Spleen (tissue), 11 donors: ENCODE measurements at regions not wholly inside any gene's neighbourhood (a gene's known extent, or its start where the extent isn't known, plus 50 kb on each side); places are given as distances from the start of the nearest gene placed in this dataset.

ENCODE experiments used
- DNase-seq: peaks from one replicate; pipeline ENCODE4 v3.0.0-alpha.2; 2020
- H3K27ac ChIP-seq, 8 donors: fragments of 200-600 bp; sonication (generic) in 7 of 8; 1 replicate in 4 of 8; 2 replicates in 4 of 8; pipeline versions ENCODE4 v1.5.0 to v1.8.0; 2016 to 2021; ENCODE audit warnings: inconsistent platforms in 4 of 8, mild to moderate bottlenecking in 4 of 8, moderate library complexity in 1 of 8
- H3K27me3 ChIP-seq, 7 donors: fragments of 200-600 bp; sonication (generic) in 6 of 7; replicated peaks in 1 of 7; 1 replicate in 4 of 7; 2 replicates in 3 of 7; pipeline versions ENCODE4 v1.5.0 to v1.8.0; 2016 to 2021; ENCODE audit warnings: inconsistent platforms in 3 of 7, mild to moderate bottlenecking in 1 of 7
- H3K36me3 ChIP-seq, 6 donors: fragments of 200-600 bp; sonication (generic) in 5 of 6; 1 replicate in 4 of 6; 2 replicates in 2 of 6; pipeline versions ENCODE4 v1.5.0 to v1.8.0; 2016 to 2021; ENCODE audit warnings: inconsistent platforms in 2 of 6
- H3K4me1 ChIP-seq, 6 donors: fragments of 200-600 bp; sonication (generic) in 5 of 6; 1 replicate in 3 of 6; 2 replicates in 3 of 6; pipeline versions ENCODE4 v1.5.0 to v1.8.0; 2016 to 2021; ENCODE audit warnings: inconsistent platforms in 3 of 6
- H3K4me3 ChIP-seq, 8 donors: fragments of 200-600 bp; sonication (generic) in 7 of 8; 1 replicate in 4 of 8; 2 replicates in 4 of 8; pipeline versions ENCODE4 v1.5.0 to v1.8.0; 2016 to 2021; ENCODE audit warnings: inconsistent platforms in 4 of 8, mild to moderate bottlenecking in 4 of 8, moderate library complexity in 2 of 8
- H3K9me3 ChIP-seq, 8 donors: fragments of 200-600 bp; sonication (generic) in 7 of 8; 1 replicate in 4 of 8; 2 replicates in 4 of 8; pipeline versions ENCODE4 v1.5.0 to v1.8.0; 2016 to 2021; ENCODE audit warnings: inconsistent platforms in 4 of 8
- POLR2A ChIP-seq, 3 donors: fragments of 450-650 bp; IDR thresholded peaks; one replicate each; pipeline ENCODE4 v1.5.1; 2017; ENCODE audit warnings: antibody characterized with exemption in 3 of 3, mild to moderate bottlenecking in 1 of 3
- POLR2AphosphoS5 ChIP-seq, 3 donors: sonication (generic); formaldehyde crosslinking; IDR thresholded peaks; one replicate each; pipeline ENCODE4 v1.5.1; 2017; ENCODE audit warnings: antibody characterized with exemption in 3 of 3
- WGBS, 5 donors: extraction: QIAGEN DNeasy Blood & Tissue Kit in 3 of 5; methylation state at CpG; one replicate each; pipeline versions ENCODE4 v1.1.5 to v1.1.7; 2013 to 2018; 5-methylcytosine and 5-hydroxymethylcytosine counted together
- intact Hi-C: fragments of 100-400 bp; cut with DNase I; formaldehyde crosslinking; loops from one replicate; pipeline ENCODE4 v1.15.0; 2023; ENCODE audit warnings: low total_unique reads
- TF ChIP-seq, protein P1 (sequence below), 11 experiments: fragments of 200-600 bp in 7 of 11; fragments of 450-650 bp in 4 of 11; sonication (generic) in 4 of 11; IDR thresholded peaks in 8 of 11; conservative IDR thresholded peaks in 3 of 11; 1 replicate in 7 of 11; 2 replicates in 4 of 11; pipeline versions ENCODE4 v1.4.0 to v1.8.0; 2016 to 2021; ENCODE audit warnings: antibody characterized with exemption in 11 of 11, inconsistent platforms in 4 of 11, mild to moderate bottlenecking in 1 of 11
- donor health status: healthy with polysubstance abuse.
- donor health status: DM: no; HTN: no; CAD: no; lungs with moderate emphysema.
- donor health status: DM: no; HTN: no; CAD: no.
- donor health status: Bipolar disorder and iron deficiency.
- donor health status: healthy.
- donor health status: DM: no; HTN: no; CAD: no.
- donor health status: DM: yes; HTN: yes; CAD: no.

DNA sequence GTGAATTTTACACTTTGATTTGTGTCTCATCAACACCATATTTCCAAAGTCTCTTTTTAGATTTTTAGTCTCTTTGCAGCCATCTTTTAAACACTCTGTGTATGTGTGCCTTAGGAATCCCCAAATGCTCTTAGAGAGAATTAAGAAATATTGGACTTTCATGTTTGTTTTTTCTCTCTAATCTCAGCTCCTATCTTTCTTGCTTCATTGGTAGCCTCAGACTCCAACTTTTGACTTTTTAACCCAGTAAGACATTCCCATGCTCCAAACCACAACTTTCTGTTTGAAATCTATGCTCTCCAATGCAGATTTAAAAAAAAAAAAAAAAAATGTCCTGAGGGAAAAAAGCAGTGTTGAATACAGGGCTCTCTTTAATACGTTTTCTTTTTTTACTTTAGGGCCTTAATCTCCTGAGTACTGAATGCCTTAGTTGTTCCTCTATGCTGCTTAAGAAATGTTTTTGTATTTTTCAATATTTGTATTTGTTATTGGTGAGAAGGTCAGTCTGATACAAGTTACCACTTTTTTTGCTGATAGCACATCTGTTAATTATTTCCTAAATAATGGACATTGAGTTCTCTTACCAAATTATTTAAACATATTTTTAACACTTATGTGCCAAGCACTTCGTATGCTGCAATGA is 489.9 kb downstream of the NXPH1 start:
- TF ChIP-seq POLR2AphosphoS5 (IDR thresholded peaks at IDR 0.05) (no peak), POLR2A (IDR thresholded peaks at IDR 0.05) (no peak)
- TF ChIP-seq, protein P1, sequence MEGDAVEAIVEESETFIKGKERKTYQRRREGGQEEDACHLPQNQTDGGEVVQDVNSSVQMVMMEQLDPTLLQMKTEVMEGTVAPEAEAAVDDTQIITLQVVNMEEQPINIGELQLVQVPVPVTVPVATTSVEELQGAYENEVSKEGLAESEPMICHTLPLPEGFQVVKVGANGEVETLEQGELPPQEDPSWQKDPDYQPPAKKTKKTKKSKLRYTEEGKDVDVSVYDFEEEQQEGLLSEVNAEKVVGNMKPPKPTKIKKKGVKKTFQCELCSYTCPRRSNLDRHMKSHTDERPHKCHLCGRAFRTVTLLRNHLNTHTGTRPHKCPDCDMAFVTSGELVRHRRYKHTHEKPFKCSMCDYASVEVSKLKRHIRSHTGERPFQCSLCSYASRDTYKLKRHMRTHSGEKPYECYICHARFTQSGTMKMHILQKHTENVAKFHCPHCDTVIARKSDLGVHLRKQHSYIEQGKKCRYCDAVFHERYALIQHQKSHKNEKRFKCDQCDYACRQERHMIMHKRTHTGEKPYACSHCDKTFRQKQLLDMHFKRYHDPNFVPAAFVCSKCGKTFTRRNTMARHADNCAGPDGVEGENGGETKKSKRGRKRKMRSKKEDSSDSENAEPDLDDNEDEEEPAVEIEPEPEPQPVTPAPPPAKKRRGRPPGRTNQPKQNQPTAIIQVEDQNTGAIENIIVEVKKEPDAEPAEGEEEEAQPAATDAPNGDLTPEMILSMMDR (IDR thresholded peaks at IDR 0.05 in 8 of 11, conservative IDR thresholded peaks at IDR 0.05 in 3 of 11): no peak
- H3K27me3 ChIP-seq: no peaks in the 10 kb centered on the region
- intact Hi-C loops: no loop called here
- 58 to 70% (median 59%) methylated on average over 2 of the region's 2 CpGs for WGBS, 5 donors
- H3K4me3 ChIP-seq: no peak overlapping the region
- no peaks in the 10 kb centered on the region for H3K4me1 ChIP-seq
- no peaks in the 10 kb centered on the region for H3K36me3 ChIP-seq
- H3K27ac ChIP-seq: no peak overlapping the region
- peaks cover 0 to 7% (median 0%) of the 10 kb centered on the region in 8 donors for H3K9me3 ChIP-seq
- DNase-seq: no peak

DNA sequence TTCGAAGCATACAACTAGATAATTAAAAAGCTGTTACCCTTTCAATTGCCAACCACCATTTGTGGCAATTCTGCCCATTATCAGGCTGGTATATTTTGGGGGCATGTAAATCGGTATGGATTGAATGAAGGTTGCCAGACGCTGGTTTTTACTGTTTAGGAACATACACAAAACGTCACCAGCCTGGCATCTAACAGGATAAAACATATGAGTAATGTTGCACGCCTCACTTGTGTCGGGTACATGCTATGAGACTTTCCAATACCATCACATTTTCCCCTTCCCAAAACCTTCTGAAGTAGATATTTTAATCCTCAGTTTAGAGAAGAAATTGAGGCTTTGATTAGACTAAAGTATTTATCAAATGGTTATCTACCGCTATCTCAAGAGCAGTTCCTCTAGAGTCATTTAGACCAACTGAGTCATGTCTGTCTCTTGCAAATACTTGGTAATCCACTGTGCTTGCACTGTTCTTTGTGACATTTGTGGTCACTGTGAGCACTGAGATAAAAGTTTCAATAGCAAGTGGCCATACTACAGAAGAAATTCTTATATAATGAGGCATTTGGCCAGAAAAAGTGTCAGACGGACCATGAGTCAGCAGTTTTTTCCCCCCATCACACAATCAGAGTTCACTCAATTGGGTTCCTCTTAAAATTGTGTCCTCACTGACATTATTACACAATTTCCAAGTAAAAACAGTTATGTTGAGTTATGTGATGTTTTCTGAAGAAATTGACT is 498.7 kb downstream of the NXPH1 start:
- TF ChIP-seq POLR2A (IDR thresholded peaks at IDR 0.05) (no peak), POLR2AphosphoS5 (IDR thresholded peaks at IDR 0.05) (no peak)
- TF ChIP-seq, protein P1 (IDR thresholded peaks at IDR 0.05 in 8 of 11, conservative IDR thresholded peaks at IDR 0.05 in 3 of 11): no peak
- Histone ChIP-seq H3K4me1 (no peaks in the 10 kb centered on the region), H3K4me3 (no peak overlapping the region), H3K27ac (no peak overlapping the region), H3K9me3 (peaks cover 0 to 22% (median 7%) of the 10 kb centered on the region in 8 donors), H3K36me3 (no peaks in the 10 kb centered on the region), H3K27me3 (no peaks in the 10 kb centered on the region)
- intact Hi-C loops: no loop called here
- no peak for DNase-seq
- 64 to 76% (median 67%) methylated on average over 8 of the region's 8 CpGs for WGBS, 5 donors

DNA sequence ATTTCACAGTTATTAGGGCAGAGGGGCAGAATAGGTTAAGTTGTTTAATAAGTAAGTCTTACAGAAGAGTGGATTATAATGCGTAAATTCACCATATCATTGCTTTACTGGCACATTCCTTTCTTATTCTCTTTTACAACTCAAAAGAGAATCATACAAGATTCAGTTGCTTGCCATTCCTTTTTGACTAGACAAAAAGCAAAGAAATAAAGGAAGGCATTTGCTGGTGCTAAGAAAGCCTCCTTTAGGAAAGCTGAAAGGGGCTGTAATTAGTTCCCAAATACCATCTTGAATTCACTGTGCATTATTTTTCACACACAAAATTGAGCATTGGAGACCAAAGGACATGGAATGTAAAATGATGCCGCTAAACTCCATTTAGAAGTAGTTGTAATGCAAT is 499.3 kb downstream of the NXPH1 start:
- no peak for DNase-seq
- no peaks in the 10 kb centered on the region for H3K36me3 ChIP-seq
- intact Hi-C loops: no loop called here
- no peak overlapping the region for H3K4me3 ChIP-seq
- no peaks in the 10 kb centered on the region for H3K27me3 ChIP-seq
- no peak overlapping the region for H3K27ac ChIP-seq
- peaks cover 0 to 22% (median 7%) of the 10 kb centered on the region in 8 donors for H3K9me3 ChIP-seq
- WGBS, 5 donors: 85 to 94% (median 90%) methylated on average over 2 of the region's 2 CpGs
- H3K4me1 ChIP-seq: no peaks in the 10 kb centered on the region
- no peak for TF ChIP-seq POLR2AphosphoS5 (IDR thresholded peaks at IDR 0.05)
- TF ChIP-seq POLR2A (IDR thresholded peaks at IDR 0.05): no peak
- TF ChIP-seq, protein P1 (IDR thresholded peaks at IDR 0.05 in 8 of 11, conservative IDR thresholded peaks at IDR 0.05 in 3 of 11): no peak

DNA sequence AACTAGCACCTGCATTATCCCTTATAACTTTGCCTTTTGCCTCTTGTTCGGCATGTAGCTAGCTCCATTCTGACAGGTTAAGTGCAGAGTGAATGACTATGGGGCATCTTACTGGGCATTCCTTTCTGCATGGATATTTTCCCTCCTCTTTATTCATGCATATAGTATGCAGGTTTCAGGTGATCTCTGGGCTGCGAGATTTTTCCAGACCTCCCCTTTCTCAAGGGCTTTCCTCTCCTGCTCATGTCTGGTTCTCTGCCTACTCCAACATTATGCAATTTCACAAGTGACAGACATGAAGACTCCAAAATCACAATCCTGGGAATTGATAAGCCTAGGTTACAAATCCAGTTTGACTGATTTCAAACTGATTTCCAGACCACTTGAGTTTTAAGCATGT is 503.8 kb downstream of the NXPH1 start:
- TF ChIP-seq POLR2AphosphoS5 (IDR thresholded peaks at IDR 0.05) (no peak), POLR2A (IDR thresholded peaks at IDR 0.05) (no peak)
- TF ChIP-seq, protein P1 (IDR thresholded peaks at IDR 0.05 in 8 of 11, conservative IDR thresholded peaks at IDR 0.05 in 3 of 11): no peak
- Histone ChIP-seq H3K27me3 (no peaks in the 10 kb centered on the region), H3K4me1 (no peaks in the 10 kb centered on the region), H3K27ac (no peak overlapping the region), H3K36me3 (no peaks in the 10 kb centered on the region), H3K9me3 (peaks cover 0 to 17% (median 8%) of the 10 kb centered on the region in 8 donors), H3K4me3 (no peak overlapping the region)
- intact Hi-C loops: no loop called here
- no peak for DNase-seq
- WGBS, 5 donors: 67 to 85% (median 78%) methylated on average over 2 of the region's 2 CpGs
